WTC11 (cell line): ENCODE measurements at regions not wholly inside any gene's neighbourhood (a gene's known extent, or its start where the extent isn't known, plus 50 kb on each side); places are given as distances from the start of the nearest gene placed in this dataset.

Experiments
- ATAC-seq: fragments of 200-7000 bp; cut with Tn5 transposase; 2 replicates; pipeline ENCODE4 v1.10.0; 2021; ENCODE audit warnings: mild to moderate bottlenecking, moderate library complexity
- CTCF ChIA-PET: fragments of 300-600 bp; sonication (Branson Sonifier 250); formaldehyde crosslinking; loops from one replicate; lab custom pipeline; 2021; ENCODE audit warnings: antibody characterized with exemption; lab: Charles Lee
- POLR2A ChIA-PET: fragments of 350-600 bp; sonication (Branson Sonifier 250); formaldehyde crosslinking; loops from one replicate; lab custom pipeline; 2021; ENCODE audit warnings: antibody characterized with exemption; lab: Charles Lee
- DNase-seq: peaks from one replicate; pipeline ENCODE4 v3.0.0; 2021; ENCODE audit warnings: low spot score
- H3K27ac Mint-ChIP-seq: 2 replicates; pipeline ENCODE4 v1.8.0; 2021; ENCODE audit warnings: mixed read lengths
- H3K27me3 Mint-ChIP-seq: 2 replicates; pipeline ENCODE4 v1.8.0; 2021; ENCODE audit warnings: low read depth, mild to moderate bottlenecking, moderate library complexity, mixed read lengths
- H3K36me3 Mint-ChIP-seq: 2 replicates; pipeline ENCODE4 v1.8.0; 2021; ENCODE audit warnings: mixed read lengths
- H3K4me1 Mint-ChIP-seq: 2 replicates; pipeline ENCODE4 v1.8.0; 2022; ENCODE audit warnings: mixed read lengths
- H3K4me3 Mint-ChIP-seq: 2 replicates; pipeline ENCODE4 v1.8.0; 2021; ENCODE audit warnings: mild to moderate bottlenecking, moderate library complexity, mixed read lengths
- H3K9me3 Mint-ChIP-seq: 2 replicates; pipeline ENCODE4 v1.8.0; 2021; ENCODE audit warnings: mixed read lengths
- CBFB ChIP-seq: sonication (generic); formaldehyde crosslinking; IDR thresholded peaks from 2 replicates; pipeline ENCODE4 v1.8.1; 2022; ENCODE audit warnings: mild to moderate bottlenecking, low read depth, missing genetic modification reagents
- EMX1 ChIP-seq: fragments of 250-450 bp; sonication (Bioruptor Pico); IDR thresholded peaks from 2 replicates; pipeline ENCODE4 v1.8.0; 2021; ENCODE audit warnings: mild to moderate bottlenecking
- ETV6 ChIP-seq: sonication (generic); formaldehyde crosslinking; IDR thresholded peaks from 2 replicates; pipeline ENCODE4 v1.8.1; 2022; ENCODE audit warnings: mild to moderate bottlenecking, missing genetic modification reagents
- FOXJ3 ChIP-seq: sonication (generic); formaldehyde crosslinking; IDR thresholded peaks from 2 replicates; pipeline ENCODE4 v1.9.0; 2021; ENCODE audit warnings: missing genetic modification reagents, mild to moderate bottlenecking, borderline replicate concordance
- GABPB1 ChIP-seq: sonication (generic); formaldehyde crosslinking; IDR thresholded peaks from 2 replicates; pipeline ENCODE4 v1.8.1; 2023; ENCODE audit warnings: mild to moderate bottlenecking, missing genetic modification reagents
- GRHL2 ChIP-seq: fragments of 250-450 bp; sonication (Bioruptor Pico); IDR thresholded peaks from 2 replicates; pipeline ENCODE4 v1.8.0; 2022; ENCODE audit warnings: mild to moderate bottlenecking, moderate library complexity; ENCODE audit not compliant: insufficient replicate concordance, severe bottlenecking
- GTF2I ChIP-seq: fragments of 250-450 bp; sonication (Bioruptor Pico); conservative IDR thresholded peaks from 2 replicates; pipeline ENCODE4 v1.4.0; 2021; ENCODE audit warnings: mild to moderate bottlenecking
- KAT7 ChIP-seq: sonication (generic); formaldehyde crosslinking; IDR thresholded peaks from 2 replicates; pipeline ENCODE4 v1.8.1; 2023; ENCODE audit warnings: missing genetic modification reagents, mild to moderate bottlenecking, borderline replicate concordance
- MXD4 ChIP-seq: fragments of 250-450 bp; sonication (Bioruptor Pico); IDR thresholded peaks from 2 replicates; pipeline ENCODE4 v1.8.0; 2021; ENCODE audit warnings: mild to moderate bottlenecking, moderate library complexity, borderline replicate concordance
- NFYB ChIP-seq: sonication (generic); formaldehyde crosslinking; conservative IDR thresholded peaks from 2 replicates; pipeline ENCODE4 v1.8.0; 2022; ENCODE audit warnings: low read depth, missing genetic modification reagents
- NR2C2 ChIP-seq: sonication (generic); formaldehyde crosslinking; IDR thresholded peaks from 2 replicates; pipeline ENCODE4 v1.8.0; 2022; ENCODE audit warnings: mild to moderate bottlenecking, missing genetic modification reagents
- SMAD3 ChIP-seq: sonication (generic); formaldehyde crosslinking; IDR thresholded peaks from 2 replicates; pipeline ENCODE4 v1.8.0; 2022; ENCODE audit warnings: missing genetic modification reagents, mild to moderate bottlenecking, borderline replicate concordance
- SMAD4 ChIP-seq: sonication (generic); formaldehyde crosslinking; IDR thresholded peaks from 2 replicates; pipeline ENCODE4 v1.8.0; 2022; ENCODE audit warnings: mild to moderate bottlenecking, missing genetic modification reagents
- SOX15 ChIP-seq: fragments of 250-450 bp; sonication (Bioruptor Pico); IDR thresholded peaks from 2 replicates; pipeline ENCODE4 v1.9.0; 2021; ENCODE audit warnings: mild to moderate bottlenecking
- TP53 ChIP-seq: sonication (generic); formaldehyde crosslinking; IDR thresholded peaks from 2 replicates; pipeline ENCODE4 v1.8.1; 2023; ENCODE audit warnings: mild to moderate bottlenecking, missing genetic modification reagents
- ZNF396 ChIP-seq: fragments of 250-450 bp; sonication (Bioruptor Pico); IDR thresholded peaks from 2 replicates; pipeline ENCODE4 v1.8.0; 2021; ENCODE audit warnings: mild to moderate bottlenecking, moderate library complexity, borderline replicate concordance
- ZNF671 ChIP-seq: fragments of 250-450 bp; sonication (Bioruptor Pico); IDR thresholded peaks from 2 replicates; pipeline ENCODE4 v1.8.0; 2021; ENCODE audit warnings: mild to moderate bottlenecking
- TF ChIP-seq, protein P1 (sequence below): fragments of 200-600 bp; IDR thresholded peaks from 2 replicates; pipeline ENCODE4 v1.8.0; 2022; ENCODE audit warnings: antibody characterized with exemption
- TF ChIP-seq, protein P2 (sequence below): sonication (generic); formaldehyde crosslinking; IDR thresholded peaks from 2 replicates; pipeline ENCODE4 v1.8.1; 2022; ENCODE audit warnings: mild to moderate bottlenecking, moderate library complexity, missing genetic modification reagents
- TF ChIP-seq, protein P3 (sequence below): sonication (generic); formaldehyde crosslinking; IDR thresholded peaks from 2 replicates; pipeline ENCODE4 v1.8.0; 2022; ENCODE audit warnings: mild to moderate bottlenecking, missing genetic modification reagents
- TF ChIP-seq, protein P4 (sequence below): fragments of 250-450 bp; sonication (Bioruptor Pico); IDR thresholded peaks from 2 replicates; pipeline ENCODE4 v1.9.0; 2021; ENCODE audit warnings: mild to moderate bottlenecking
- TF ChIP-seq, protein P5 (sequence below): sonication (generic); formaldehyde crosslinking; IDR thresholded peaks from 2 replicates; pipeline ENCODE4 v1.8.1; 2022; ENCODE audit warnings: low read depth, missing genetic modification reagents, borderline replicate concordance
- TF ChIP-seq, protein P6 (sequence below): sonication (generic); formaldehyde crosslinking; IDR thresholded peaks from 2 replicates; pipeline ENCODE4 v1.8.1; 2023; ENCODE audit warnings: mild to moderate bottlenecking, missing genetic modification reagents

DNA sequence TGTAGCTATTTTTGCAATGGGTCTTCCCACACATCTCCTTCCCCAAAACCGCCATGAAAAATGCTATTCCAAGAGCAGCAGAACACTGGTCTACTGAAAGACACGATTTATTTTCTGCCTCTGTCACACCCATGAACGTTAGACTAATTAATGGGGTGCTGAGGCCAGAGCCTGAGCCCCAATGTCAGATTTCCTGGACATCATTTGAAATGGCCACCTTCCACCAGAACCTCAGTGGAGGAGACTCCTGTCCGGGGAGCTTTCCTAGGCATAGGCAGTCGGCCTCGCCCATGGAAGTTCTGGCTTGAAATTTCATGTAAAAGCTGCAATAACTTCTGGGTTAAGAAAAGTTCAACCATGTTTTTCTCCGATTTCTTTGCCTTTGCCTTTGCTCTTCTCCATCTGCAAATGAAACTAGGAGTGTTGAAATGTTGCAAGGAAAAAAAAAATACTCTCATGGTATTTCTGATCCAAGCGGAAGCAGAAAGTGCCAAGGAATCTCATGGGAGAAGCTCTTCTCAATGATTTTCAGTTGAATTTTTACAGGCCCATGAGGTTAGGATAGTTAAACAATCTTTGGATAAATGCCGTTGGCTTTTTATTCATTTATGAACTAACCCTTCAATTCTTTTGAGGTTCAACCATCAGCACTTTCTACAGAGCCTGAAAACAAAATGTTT, 570.8 kb upstream of the MGMT start:
- ChIA-PET POLR2A (no interaction called here), CTCF (interaction anchor here (1.0 kb wide), 1 partner anchor 13 kb away, joined by 4 read pairs; no protein-coding TSS in a partner anchor)
- Mint-ChIP-seq H3K27ac (no peak overlapping the region), H3K36me3 (no peaks in the 10 kb centered on the region), H3K9me3 (peaks cover 4% of the 10 kb centered on the region), H3K27me3 (no peaks in the 10 kb centered on the region), H3K4me1 (peaks cover 5% of the 10 kb centered on the region), H3K4me3 (no peak overlapping the region)
- no peak for DNase-seq
- no peak for ATAC-seq
- TF ChIP-seq GRHL2 (no peak), ZNF671 (CRISPR knock-in tag) (no peak), KAT7 (CRISPR knock-in tag) (no peak), SMAD4 (CRISPR knock-in tag) (no peak), GTF2I (CRISPR knock-in tag) (no peak), SMAD3 (CRISPR knock-in tag) (no peak), FOXJ3 (CRISPR knock-in tag) (no peak), ZNF396 (CRISPR knock-in tag) (no peak), SOX15 (CRISPR knock-in tag) (no peak), NR2C2 (CRISPR knock-in tag) (no peak), ETV6 (CRISPR knock-in tag) (no peak), TP53 (CRISPR knock-in tag) (no peak), GABPB1 (CRISPR knock-in tag) (no peak), MXD4 (CRISPR knock-in tag) (no peak), CBFB (no peak)
- TF ChIP-seq, protein P1, sequence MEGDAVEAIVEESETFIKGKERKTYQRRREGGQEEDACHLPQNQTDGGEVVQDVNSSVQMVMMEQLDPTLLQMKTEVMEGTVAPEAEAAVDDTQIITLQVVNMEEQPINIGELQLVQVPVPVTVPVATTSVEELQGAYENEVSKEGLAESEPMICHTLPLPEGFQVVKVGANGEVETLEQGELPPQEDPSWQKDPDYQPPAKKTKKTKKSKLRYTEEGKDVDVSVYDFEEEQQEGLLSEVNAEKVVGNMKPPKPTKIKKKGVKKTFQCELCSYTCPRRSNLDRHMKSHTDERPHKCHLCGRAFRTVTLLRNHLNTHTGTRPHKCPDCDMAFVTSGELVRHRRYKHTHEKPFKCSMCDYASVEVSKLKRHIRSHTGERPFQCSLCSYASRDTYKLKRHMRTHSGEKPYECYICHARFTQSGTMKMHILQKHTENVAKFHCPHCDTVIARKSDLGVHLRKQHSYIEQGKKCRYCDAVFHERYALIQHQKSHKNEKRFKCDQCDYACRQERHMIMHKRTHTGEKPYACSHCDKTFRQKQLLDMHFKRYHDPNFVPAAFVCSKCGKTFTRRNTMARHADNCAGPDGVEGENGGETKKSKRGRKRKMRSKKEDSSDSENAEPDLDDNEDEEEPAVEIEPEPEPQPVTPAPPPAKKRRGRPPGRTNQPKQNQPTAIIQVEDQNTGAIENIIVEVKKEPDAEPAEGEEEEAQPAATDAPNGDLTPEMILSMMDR, result no peak
- TF ChIP-seq, protein P2, sequence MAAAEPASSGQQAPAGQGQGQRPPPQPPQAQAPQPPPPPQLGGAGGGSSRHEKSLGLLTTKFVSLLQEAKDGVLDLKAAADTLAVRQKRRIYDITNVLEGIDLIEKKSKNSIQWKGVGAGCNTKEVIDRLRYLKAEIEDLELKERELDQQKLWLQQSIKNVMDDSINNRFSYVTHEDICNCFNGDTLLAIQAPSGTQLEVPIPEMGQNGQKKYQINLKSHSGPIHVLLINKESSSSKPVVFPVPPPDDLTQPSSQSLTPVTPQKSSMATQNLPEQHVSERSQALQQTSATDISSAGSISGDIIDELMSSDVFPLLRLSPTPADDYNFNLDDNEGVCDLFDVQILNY (CRISPR knock-in tag), result no peak
- TF ChIP-seq, protein P3, sequence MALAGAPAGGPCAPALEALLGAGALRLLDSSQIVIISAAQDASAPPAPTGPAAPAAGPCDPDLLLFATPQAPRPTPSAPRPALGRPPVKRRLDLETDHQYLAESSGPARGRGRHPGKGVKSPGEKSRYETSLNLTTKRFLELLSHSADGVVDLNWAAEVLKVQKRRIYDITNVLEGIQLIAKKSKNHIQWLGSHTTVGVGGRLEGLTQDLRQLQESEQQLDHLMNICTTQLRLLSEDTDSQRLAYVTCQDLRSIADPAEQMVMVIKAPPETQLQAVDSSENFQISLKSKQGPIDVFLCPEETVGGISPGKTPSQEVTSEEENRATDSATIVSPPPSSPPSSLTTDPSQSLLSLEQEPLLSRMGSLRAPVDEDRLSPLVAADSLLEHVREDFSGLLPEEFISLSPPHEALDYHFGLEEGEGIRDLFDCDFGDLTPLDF (CRISPR knock-in tag), result no peak
- TF ChIP-seq, protein P4, sequence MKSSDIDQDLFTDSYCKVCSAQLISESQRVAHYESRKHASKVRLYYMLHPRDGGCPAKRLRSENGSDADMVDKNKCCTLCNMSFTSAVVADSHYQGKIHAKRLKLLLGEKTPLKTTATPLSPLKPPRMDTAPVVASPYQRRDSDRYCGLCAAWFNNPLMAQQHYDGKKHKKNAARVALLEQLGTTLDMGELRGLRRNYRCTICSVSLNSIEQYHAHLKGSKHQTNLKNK, result no peak

DNA sequence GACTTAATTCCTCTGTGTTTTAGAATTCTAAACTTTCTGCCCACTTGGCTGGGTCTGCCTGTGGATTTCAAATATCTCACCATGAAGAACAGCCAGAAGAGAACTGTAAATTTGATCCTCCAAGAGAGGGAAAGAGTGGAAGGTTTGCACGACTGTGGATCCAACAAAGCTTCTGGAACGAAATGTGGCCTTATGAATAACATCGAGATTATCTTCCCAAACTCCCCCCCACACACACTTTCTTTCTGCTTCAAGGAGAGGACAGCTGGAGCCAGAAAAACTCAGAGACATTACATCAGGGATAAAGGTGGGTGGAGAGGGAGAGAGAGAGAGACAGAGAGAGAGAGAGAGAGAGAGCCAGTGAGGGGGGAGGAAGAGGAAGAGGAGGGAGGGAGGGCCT, 570.1 kb upstream of the MGMT start:
- ChIA-PET POLR2A (interaction anchor here (0.6 kb wide), 1 partner anchor 62 kb away, joined by 5 read pairs; no protein-coding TSS in a partner anchor), CTCF (interaction anchor here (1.0 kb wide), 1 partner anchor 12 kb away, joined by 4 read pairs; no protein-coding TSS in a partner anchor)
- ATAC-seq, result no peak
- TF ChIP-seq EMX1 (CRISPR knock-in tag) (no peak), NFYB (no peak)
- TF ChIP-seq, protein P5, sequence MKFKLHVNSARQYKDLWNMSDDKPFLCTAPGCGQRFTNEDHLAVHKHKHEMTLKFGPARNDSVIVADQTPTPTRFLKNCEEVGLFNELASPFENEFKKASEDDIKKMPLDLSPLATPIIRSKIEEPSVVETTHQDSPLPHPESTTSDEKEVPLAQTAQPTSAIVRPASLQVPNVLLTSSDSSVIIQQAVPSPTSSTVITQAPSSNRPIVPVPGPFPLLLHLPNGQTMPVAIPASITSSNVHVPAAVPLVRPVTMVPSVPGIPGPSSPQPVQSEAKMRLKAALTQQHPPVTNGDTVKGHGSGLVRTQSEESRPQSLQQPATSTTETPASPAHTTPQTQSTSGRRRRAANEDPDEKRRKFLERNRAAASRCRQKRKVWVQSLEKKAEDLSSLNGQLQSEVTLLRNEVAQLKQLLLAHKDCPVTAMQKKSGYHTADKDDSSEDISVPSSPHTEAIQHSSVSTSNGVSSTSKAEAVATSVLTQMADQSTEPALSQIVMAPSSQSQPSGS (CRISPR knock-in tag), result no peak
- TF ChIP-seq, protein P6, sequence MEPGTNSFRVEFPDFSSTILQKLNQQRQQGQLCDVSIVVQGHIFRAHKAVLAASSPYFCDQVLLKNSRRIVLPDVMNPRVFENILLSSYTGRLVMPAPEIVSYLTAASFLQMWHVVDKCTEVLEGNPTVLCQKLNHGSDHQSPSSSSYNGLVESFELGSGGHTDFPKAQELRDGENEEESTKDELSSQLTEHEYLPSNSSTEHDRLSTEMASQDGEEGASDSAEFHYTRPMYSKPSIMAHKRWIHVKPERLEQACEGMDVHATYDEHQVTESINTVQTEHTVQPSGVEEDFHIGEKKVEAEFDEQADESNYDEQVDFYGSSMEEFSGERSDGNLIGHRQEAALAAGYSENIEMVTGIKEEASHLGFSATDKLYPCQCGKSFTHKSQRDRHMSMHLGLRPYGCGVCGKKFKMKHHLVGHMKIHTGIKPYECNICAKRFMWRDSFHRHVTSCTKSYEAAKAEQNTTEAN (CRISPR knock-in tag), result no peak
- Mint-ChIP-seq H3K36me3 (no peaks in the 10 kb centered on the region), H3K4me1 (peaks cover 5% of the 10 kb centered on the region), H3K27me3 (no peaks in the 10 kb centered on the region), H3K27ac (no peak overlapping the region), H3K9me3 (peaks cover 4% of the 10 kb centered on the region), H3K4me3 (no peak overlapping the region)
- DNase-seq, result no peak
